Muscle of leg (tissue), 3 donors: ENCODE measurements at regions not wholly inside any gene's neighbourhood (a gene's known extent, or its start where the extent isn't known, plus 50 kb on each side); places are given as distances from the start of the nearest gene placed in this dataset.

Experiments used
- DNase-seq: peaks from one replicate; pipeline ENCODE4 v3.0.0; 2013
- H3K27ac ChIP-seq: one replicate; pipeline ENCODE4 v1.5.1; 2013; ENCODE audit warnings: mild to moderate bottlenecking, low read length, control low read depth
- H3K27me3 ChIP-seq: one replicate; pipeline ENCODE4 v1.6.1; 2013; ENCODE audit warnings: low read length; ENCODE audit not compliant: control insufficient read depth, insufficient read depth
- H3K36me3 ChIP-seq: one replicate; pipeline ENCODE4 v1.6.1; 2013; ENCODE audit warnings: low read length; ENCODE audit not compliant: control insufficient read depth, insufficient read depth
- H3K4me1 ChIP-seq: one replicate; pipeline ENCODE4 v1.6.1; 2013; ENCODE audit warnings: low read length; ENCODE audit not compliant: control insufficient read depth, insufficient read depth
- H3K4me3 ChIP-seq: one replicate; pipeline ENCODE4 v1.5.1; 2013; ENCODE audit warnings: low read length, control low read depth
- H3K9me3 ChIP-seq: replicated peaks from 2 replicates; pipeline ENCODE4 v1.6.1; 2013; ENCODE audit warnings: low read depth, low read length; ENCODE audit not compliant: control insufficient read depth
- WGBS: methylation state at CpG from one replicate; pipeline ENCODE4 v1.1.5; 2013; ENCODE audit warnings: missing lambda C conversion rate; ENCODE audit not compliant: insufficient coverage; 5-methylcytosine and 5-hydroxymethylcytosine counted together

GRCh38 chr5:6221141-6221626 is 157.2 kb downstream of the MED10 start:
- no peaks in the 10 kb centered on the region for H3K4me1 ChIP-seq
- 88% methylated on average over 6 of the region's 6 CpGs for WGBS
- no peaks in the 10 kb centered on the region for H3K36me3 ChIP-seq
- H3K9me3 ChIP-seq, result no peaks in the 10 kb centered on the region
- H3K27me3 ChIP-seq, result no peaks in the 10 kb centered on the region
- no peak overlapping the region for H3K27ac ChIP-seq
- DNase-seq, result no peak
- H3K4me3 ChIP-seq, result no peak overlapping the region

GRCh38 chr5:6220346-6221088 is 157.8 kb downstream of the MED10 start:
- no peak for DNase-seq
- H3K9me3 ChIP-seq, result no peaks in the 10 kb centered on the region
- no peak overlapping the region for H3K4me3 ChIP-seq
- no peak overlapping the region for H3K27ac ChIP-seq
- H3K27me3 ChIP-seq, result no peaks in the 10 kb centered on the region
- no peaks in the 10 kb centered on the region for H3K36me3 ChIP-seq
- no peaks in the 10 kb centered on the region for H3K4me1 ChIP-seq
- WGBS, result 52% methylated on average over 10 of the region's 15 CpGs

GRCh38 chr5:6218517-6218916 is 159.8 kb downstream of the MED10 start:
- Histone ChIP-seq H3K9me3 (no peaks in the 10 kb centered on the region), H3K36me3 (no peaks in the 10 kb centered on the region), H3K4me1 (no peaks in the 10 kb centered on the region), H3K27me3 (no peaks in the 10 kb centered on the region), H3K4me3 (no peak overlapping the region), H3K27ac (no peak overlapping the region)
- no peak for DNase-seq
- WGBS, result 46% methylated on average over 5 of the region's 6 CpGs

GRCh38 chr5:6218116-6218515 is 160.2 kb downstream of the MED10 start:
- Histone ChIP-seq H3K27me3 (no peaks in the 10 kb centered on the region), H3K36me3 (no peaks in the 10 kb centered on the region), H3K9me3 (no peaks in the 10 kb centered on the region), H3K27ac (no peak overlapping the region), H3K4me3 (no peak overlapping the region), H3K4me1 (no peaks in the 10 kb centered on the region)
- 81% methylated on average over 6 of the region's 7 CpGs for WGBS
- no peak for DNase-seq

- Histone ChIP-seq H3K27me3 (no peaks in the 10 kb centered on the region), H3K36me3 (no peaks in the 10 kb centered on the region), H3K9me3 (no peaks in the 10 kb centered on the region), H3K4me1 (no peaks in the 10 kb centered on the region), H3K4me3 (no peak overlapping the region), H3K27ac (no peak overlapping the region)
- DNase-seq, result no peak
- WGBS, result 79% methylated on average over 6 of the region's 9 CpGs
These were observed 161.8 kb downstream of the MED10 start for GRCh38 chr5:6216471-6217075.

- no peaks in the 10 kb centered on the region for H3K4me1 ChIP-seq
These were observed 162.5 kb downstream of the MED10 start for GRCh38 chr5:6215891-6216290.

GRCh38 chr5:6212244-6212643 is 166.1 kb downstream of the MED10 start:
- no peaks in the 10 kb centered on the region for H3K36me3 ChIP-seq
- H3K4me3 ChIP-seq, result no peak overlapping the region
- no peaks in the 10 kb centered on the region for H3K9me3 ChIP-seq
- WGBS, result no CpG with 5 or more reads among the region's 1 CpG
- H3K27me3 ChIP-seq, result no peaks in the 10 kb centered on the region
- H3K27ac ChIP-seq, result no peak overlapping the region
- no peaks in the 10 kb centered on the region for H3K4me1 ChIP-seq
- no peak for DNase-seq

More at GRCh38 chr5:6215891-6216290, 162.5 kb downstream of the MED10 start:
- Histone ChIP-seq H3K4me3 (no peak overlapping the region), H3K27ac (no peak overlapping the region), H3K9me3 (no peaks in the 10 kb centered on the region), H3K27me3 (no peaks in the 10 kb centered on the region), H3K36me3 (no peaks in the 10 kb centered on the region)
- 73% methylated on average over 8 of the region's 8 CpGs for WGBS
- no peak for DNase-seq

- H3K4me1 ChIP-seq, result no peaks in the 10 kb centered on the region
- no peak for DNase-seq
- no peaks in the 10 kb centered on the region for H3K9me3 ChIP-seq
- no peaks in the 10 kb centered on the region for H3K27me3 ChIP-seq
- no peak overlapping the region for H3K4me3 ChIP-seq
- no peak overlapping the region for H3K27ac ChIP-seq
- no peaks in the 10 kb centered on the region for H3K36me3 ChIP-seq
- WGBS, result no CpG with 5 or more reads among the region's 1 CpG
These were observed 171.8 kb downstream of the MED10 start for GRCh38 chr5:6206501-6206900.

- WGBS, result 59% methylated on average over 4 of the region's 4 CpGs
- Histone ChIP-seq H3K4me1 (no peaks in the 10 kb centered on the region), H3K9me3 (no peaks in the 10 kb centered on the region), H3K27me3 (no peaks in the 10 kb centered on the region), H3K27ac (no peak overlapping the region), H3K4me3 (no peak overlapping the region), H3K36me3 (no peaks in the 10 kb centered on the region)
- no peak for DNase-seq
These were observed 175.4 kb downstream of the MED10 start for GRCh38 chr5:6202968-6203365.

- Histone ChIP-seq H3K9me3 (no peaks in the 10 kb centered on the region), H3K27ac (no peak overlapping the region), H3K36me3 (no peaks in the 10 kb centered on the region), H3K4me3 (no peak overlapping the region), H3K4me1 (no peaks in the 10 kb centered on the region), H3K27me3 (no peaks in the 10 kb centered on the region)
- 67% methylated on average over 4 of the region's 6 CpGs for WGBS
- no peak for DNase-seq
These were observed 176.0 kb downstream of the MED10 start for GRCh38 chr5:6202149-6202967.
